Right lobe of liver (tissue), 6 donors: ENCODE measurements at regions not wholly inside any gene's neighbourhood (a gene's known extent, or its start where the extent isn't known, plus 50 kb on each side); places are given as distances from the start of the nearest gene placed in this dataset.
"Not testable (repeated sequence)": the region's sequence is repeated elsewhere in the genome, so short reads cannot be mapped to it uniquely, and the experiment has no call there.

Source experiments
- ATAC-seq, 4 donors: fragments of 200-7000 bp; cut with Tn5 transposase; one replicate each; pipeline ENCODE4 v1.9.1; 2020; ENCODE audit warnings: mild to moderate bottlenecking in 4 of 4, moderate library complexity in 4 of 4
- DNase-seq, 3 donors: peaks; one replicate each; pipeline ENCODE4 v3.0.0-alpha.2; 2020
- H3K27ac ChIP-seq, 3 donors: fragments of 200-600 bp; one replicate each; pipeline ENCODE4 v1.8.0; 2022
- H3K27me3 ChIP-seq, 2 donors: fragments of 200-600 bp; one replicate each; pipeline ENCODE4 v1.8.0; 2022
- H3K36me3 ChIP-seq, 4 donors: fragments of 200-600 bp; sonication (generic) in 1 of 4; one replicate each; pipeline versions ENCODE4 v1.5.1 to v1.8.0; 2017 to 2022; ENCODE audit warnings: control low read depth in 1 of 4
- H3K4me1 ChIP-seq, 4 donors: fragments of 200-600 bp; sonication (generic) in 1 of 4; one replicate each; pipeline versions ENCODE4 v1.5.1 to v1.8.0; 2017 to 2022; ENCODE audit warnings: control low read depth in 1 of 4
- H3K4me3 ChIP-seq, 3 donors: fragments of 200-600 bp; one replicate each; pipeline ENCODE4 v1.8.0; 2022
- H3K9me3 ChIP-seq, 4 donors: fragments of 200-600 bp; sonication (generic) in 1 of 4; one replicate each; pipeline versions ENCODE4 v1.5.1 to v1.8.0; 2017 to 2022; ENCODE audit warnings: control low read depth in 1 of 4
- POLR2A ChIP-seq: fragments of 450-650 bp; IDR thresholded peaks from one replicate; pipeline ENCODE4 v1.6.1; 2017; ENCODE audit warnings: antibody characterized with exemption, mild to moderate bottlenecking
- WGBS: methylation state at CpG from one replicate; pipeline ENCODE4 v1.1.6; 2018; ENCODE audit warnings: low coverage, low lambda C conversion rate; ENCODE audit not compliant: insufficient coverage; ENCODE audit errors: missing lambda C conversion rate; 5-methylcytosine and 5-hydroxymethylcytosine counted together
- intact Hi-C, 2 donors: fragments of 100-400 bp; cut with DNase I; formaldehyde crosslinking; loops; one replicate each; pipeline versions ENCODE4 v1.11.2 to v1.14.1; 2022
- TF ChIP-seq, protein P1 (sequence below), 4 donors: fragments of 200-600 bp in 3 of 4; fragments of 450-650 bp in 1 of 4; IDR thresholded peaks; one replicate each; pipeline versions ENCODE4 v1.5.1 to v1.8.0; 2016 to 2022; ENCODE audit warnings: antibody characterized with exemption in 4 of 4, mild to moderate bottlenecking in 2 of 4
- donor health status: DM: no; HTN: yes; CAD: no.
- donor health status: DM: no; HTN: no; CAD: no.
- donor health status: DM: no; HTN: no; CAD: no.
- donor health status: DM: no; HTN: yes; CAD: no.
- donor health status: DM: no; HTN: yes; CAD: no.

DNA sequence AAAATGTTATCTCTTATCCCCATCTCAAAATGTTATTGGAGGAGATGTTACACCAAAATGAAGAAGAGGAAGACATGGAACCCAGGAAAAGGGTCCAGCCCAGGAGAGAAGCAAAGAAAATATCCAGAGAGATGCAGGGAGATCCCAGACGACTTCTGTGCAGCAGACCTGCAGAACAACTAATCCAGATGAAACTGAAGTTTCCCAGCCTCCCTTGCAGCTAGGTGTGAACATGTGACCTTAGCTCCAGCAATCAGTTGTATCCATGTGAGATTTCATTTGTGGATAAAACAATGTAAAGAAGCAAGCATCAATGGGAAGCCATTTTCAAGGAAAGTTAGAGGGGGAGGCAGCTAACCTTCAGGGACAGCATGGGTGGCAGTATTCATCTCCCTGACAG is 55.8 kb upstream of the NANOS1 start:
- no peak for ATAC-seq
- intact Hi-C loops: no loop called here

DNA sequence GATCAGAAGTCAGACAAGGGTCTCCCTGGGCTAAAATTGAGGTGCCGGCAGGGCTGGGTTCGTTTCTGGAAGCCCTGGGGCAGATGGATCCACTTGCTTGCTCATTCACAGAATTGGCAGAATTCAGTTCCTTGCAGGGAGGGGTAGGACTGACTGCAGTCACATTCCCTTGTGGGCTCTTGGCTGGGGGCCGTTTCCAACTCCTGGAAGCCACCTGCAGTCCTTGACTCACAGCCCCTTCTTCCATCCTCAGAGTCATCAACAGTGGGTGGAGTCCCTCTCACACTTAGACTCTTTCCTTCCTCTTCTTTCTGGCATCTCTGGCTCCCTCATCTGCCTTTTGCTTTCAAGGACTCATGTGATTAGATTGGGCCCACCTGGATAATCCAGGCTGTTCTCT is 54.6 kb upstream of the NANOS1 start:
- Histone ChIP-seq H3K4me1 (no peaks in the 10 kb centered on the region), H3K4me3 (no peak overlapping the region), H3K27ac (no peak overlapping the region), H3K9me3 (no peaks in the 10 kb centered on the region), H3K27me3 (no peaks in the 10 kb centered on the region), H3K36me3 (no peaks in the 10 kb centered on the region)
- TF ChIP-seq POLR2A: no peak
- TF ChIP-seq, protein P1, sequence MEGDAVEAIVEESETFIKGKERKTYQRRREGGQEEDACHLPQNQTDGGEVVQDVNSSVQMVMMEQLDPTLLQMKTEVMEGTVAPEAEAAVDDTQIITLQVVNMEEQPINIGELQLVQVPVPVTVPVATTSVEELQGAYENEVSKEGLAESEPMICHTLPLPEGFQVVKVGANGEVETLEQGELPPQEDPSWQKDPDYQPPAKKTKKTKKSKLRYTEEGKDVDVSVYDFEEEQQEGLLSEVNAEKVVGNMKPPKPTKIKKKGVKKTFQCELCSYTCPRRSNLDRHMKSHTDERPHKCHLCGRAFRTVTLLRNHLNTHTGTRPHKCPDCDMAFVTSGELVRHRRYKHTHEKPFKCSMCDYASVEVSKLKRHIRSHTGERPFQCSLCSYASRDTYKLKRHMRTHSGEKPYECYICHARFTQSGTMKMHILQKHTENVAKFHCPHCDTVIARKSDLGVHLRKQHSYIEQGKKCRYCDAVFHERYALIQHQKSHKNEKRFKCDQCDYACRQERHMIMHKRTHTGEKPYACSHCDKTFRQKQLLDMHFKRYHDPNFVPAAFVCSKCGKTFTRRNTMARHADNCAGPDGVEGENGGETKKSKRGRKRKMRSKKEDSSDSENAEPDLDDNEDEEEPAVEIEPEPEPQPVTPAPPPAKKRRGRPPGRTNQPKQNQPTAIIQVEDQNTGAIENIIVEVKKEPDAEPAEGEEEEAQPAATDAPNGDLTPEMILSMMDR (IDR thresholded peaks at IDR 0.05): no peak
- intact Hi-C loops: no loop called here
- WGBS: 100% methylated on average over 1 of the region's 3 CpGs
- no peak for ATAC-seq
- no peak for DNase-seq

More for the DNA sequence above, 55.8 kb upstream of the NANOS1 start:
- H3K9me3 ChIP-seq: no peaks in the 10 kb centered on the region
- WGBS: 47% methylated on average over 1 of the region's 1 CpG
- H3K4me1 ChIP-seq: no peaks in the 10 kb centered on the region
- no peaks in the 10 kb centered on the region for H3K27me3 ChIP-seq
- H3K4me3 ChIP-seq: no peak overlapping the region
- no peak overlapping the region for H3K27ac ChIP-seq
- TF ChIP-seq, protein P1 (IDR thresholded peaks at IDR 0.05): no peak
- TF ChIP-seq POLR2A: no peak
- DNase-seq: no peak
- no peaks in the 10 kb centered on the region for H3K36me3 ChIP-seq

DNA sequence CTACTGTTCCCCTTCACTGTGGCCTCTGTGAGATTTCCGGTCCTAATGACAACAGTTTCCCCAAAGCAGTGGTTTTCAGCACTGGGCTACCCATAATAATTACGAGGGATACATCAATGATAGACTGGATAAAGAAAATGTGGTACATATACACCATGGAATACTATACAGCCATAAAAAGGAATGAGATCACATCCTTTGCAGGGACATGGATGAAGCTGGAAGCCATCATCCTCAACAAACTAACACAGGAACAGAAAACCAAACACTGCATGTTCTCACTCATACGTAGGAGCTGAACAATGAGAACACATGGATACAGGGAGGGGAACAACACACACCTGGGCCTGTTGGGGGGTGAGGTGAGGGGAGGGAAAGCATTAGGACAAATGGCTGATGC is 53.3 kb upstream of the NANOS1 start:
- H3K27ac ChIP-seq, H3K4me1 ChIP-seq, DNase-seq, H3K4me3 ChIP-seq, H3K36me3 ChIP-seq, H3K27me3 ChIP-seq, ATAC-seq, H3K9me3 ChIP-seq, intact Hi-C loops: not testable (repeated sequence)
- 76% methylated on average over 3 of the region's 3 CpGs for WGBS

DNA sequence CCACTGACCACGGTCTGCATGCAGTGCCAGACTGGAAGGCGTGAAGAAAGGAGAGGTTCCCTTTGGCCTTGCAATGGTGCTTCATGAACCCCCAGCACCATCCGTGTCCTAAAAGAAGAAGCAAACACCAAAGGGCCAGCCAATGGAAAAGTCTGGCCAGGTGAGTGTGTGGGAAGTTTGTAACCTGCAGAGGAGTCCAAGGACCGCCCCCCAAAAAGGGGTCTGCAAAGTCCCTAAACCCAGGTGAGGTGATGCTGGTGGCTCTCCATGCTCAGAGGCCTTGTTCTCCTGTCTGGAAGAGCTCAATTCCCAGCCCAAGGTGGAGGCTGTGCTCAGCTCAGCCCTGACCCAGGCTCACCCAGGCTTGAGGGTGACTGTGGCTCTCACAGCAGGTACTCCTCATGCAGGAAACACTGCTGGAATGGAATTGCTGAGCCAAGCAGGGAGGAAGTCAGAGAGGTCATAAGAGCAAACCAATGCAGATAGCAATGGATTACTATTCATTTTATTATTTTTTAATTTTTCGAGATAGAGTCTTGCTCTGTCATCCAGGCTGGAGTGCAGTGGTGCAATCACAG is 52.4 kb upstream of the NANOS1 start:
- intact Hi-C loops: no loop called here
- WGBS: 53% methylated on average over 4 of the region's 5 CpGs
- H3K36me3 ChIP-seq: no peaks in the 10 kb centered on the region
- no peaks in the 10 kb centered on the region for H3K27me3 ChIP-seq
- H3K27ac ChIP-seq: no peak overlapping the region
- TF ChIP-seq POLR2A: no peak
- TF ChIP-seq, protein P1 (IDR thresholded peaks at IDR 0.05): no peak
- no peaks in the 10 kb centered on the region for H3K4me1 ChIP-seq
- H3K4me3 ChIP-seq: no peak overlapping the region
- DNase-seq: peak in 1 of 3 donors; percentile 17
- no peaks in the 10 kb centered on the region for H3K9me3 ChIP-seq
- ATAC-seq: no peak

DNA sequence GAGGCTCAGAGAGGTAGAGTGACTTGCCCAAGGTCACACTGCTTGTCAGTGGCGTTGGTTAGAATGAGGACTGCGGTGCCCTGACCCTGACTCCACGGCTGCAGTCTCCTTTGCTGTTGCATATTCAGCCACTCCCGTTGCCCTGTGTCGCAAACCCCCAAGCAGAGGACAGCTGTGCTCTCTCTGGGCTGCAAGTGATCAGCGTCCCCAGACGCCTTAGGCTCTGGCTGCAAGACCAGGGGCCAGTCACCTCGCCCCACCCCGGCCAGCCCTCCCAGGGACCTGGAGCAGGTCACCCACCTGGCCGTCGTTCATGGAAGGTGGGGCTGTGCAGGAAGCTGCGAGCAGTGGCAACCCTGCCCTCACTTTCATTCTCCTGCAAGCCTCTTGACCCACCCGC is 51.7 kb upstream of the NANOS1 start:
- Histone ChIP-seq H3K9me3 (no peaks in the 10 kb centered on the region), H3K4me3 (no peak overlapping the region), H3K27ac (no peak overlapping the region), H3K27me3 (no peaks in the 10 kb centered on the region), H3K4me1 (no peaks in the 10 kb centered on the region), H3K36me3 (no peaks in the 10 kb centered on the region)
- ATAC-seq (no peak), DNase-seq (peak in 1 of 3 donors; percentile 25)
- intact Hi-C loops: no loop called here
- no peak for TF ChIP-seq POLR2A
- TF ChIP-seq, protein P1 (IDR thresholded peaks at IDR 0.05): no peak
- 70% methylated on average over 2 of the region's 13 CpGs for WGBS
